VCaP (cell line): ENCODE measurements at regions not wholly inside any gene's neighbourhood (a gene's known extent, or its start where the extent isn't known, plus 50 kb on each side); places are given as distances from the start of the nearest gene placed in this dataset.
"Not testable (repeated sequence)": the region's sequence is repeated elsewhere in the genome, so short reads cannot be mapped to it uniquely, and the experiment has no call there.

ENCODE experiments used
- H3K27ac ChIP-seq: fragments of 450-650 bp; 2 replicates; pipeline ENCODE4 v1.5.1; 2017
- CTCF ChIP-seq: fragments of 450-650 bp; conservative IDR thresholded peaks from 2 replicates; pipeline ENCODE4 v1.5.1; 2017; ENCODE audit warnings: mild to moderate bottlenecking, moderate library complexity

DNA sequence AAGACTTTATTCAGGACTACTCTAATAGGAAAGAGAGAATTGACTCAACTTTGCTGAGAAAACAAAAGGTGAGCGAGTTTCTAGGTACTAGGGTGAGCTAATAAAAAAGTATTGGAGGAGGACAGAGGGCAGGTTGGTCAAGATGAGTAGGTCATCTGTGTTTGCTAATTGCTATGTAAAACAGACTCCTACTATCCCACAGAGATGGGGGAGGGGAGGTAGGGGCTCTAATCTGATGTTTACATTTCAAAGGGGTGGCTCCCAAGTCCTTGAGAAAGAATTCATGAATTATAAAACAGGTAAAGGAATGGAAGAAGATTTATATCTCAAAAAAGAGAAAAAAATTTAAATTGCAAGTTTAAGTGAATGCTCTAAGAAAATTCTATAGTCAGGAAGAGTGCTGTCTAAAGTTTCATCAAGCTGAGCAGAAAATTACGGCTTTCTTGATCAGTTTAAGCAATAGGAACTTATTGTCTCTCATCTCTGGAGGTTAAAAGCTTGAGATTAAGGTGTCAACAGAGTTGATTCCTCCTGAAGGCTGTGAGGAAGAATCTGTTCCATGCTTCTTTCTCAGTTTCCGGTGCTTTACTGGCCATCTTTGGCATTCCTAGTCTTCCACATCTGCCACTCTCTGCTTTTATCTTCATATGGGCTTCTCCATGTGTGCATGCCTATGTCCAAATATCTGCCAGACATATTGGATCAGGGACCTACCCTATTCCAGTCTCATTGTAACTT, 790.3 kb downstream of the SLITRK5 start:
- no peak overlapping the region for H3K27ac ChIP-seq
- TF ChIP-seq CTCF: no peak

GRCh38 chr13:88464851-88465250, 793.7 kb downstream of the SLITRK5 start:
- TF ChIP-seq CTCF: no peak
- H3K27ac ChIP-seq: no peak overlapping the region

DNA sequence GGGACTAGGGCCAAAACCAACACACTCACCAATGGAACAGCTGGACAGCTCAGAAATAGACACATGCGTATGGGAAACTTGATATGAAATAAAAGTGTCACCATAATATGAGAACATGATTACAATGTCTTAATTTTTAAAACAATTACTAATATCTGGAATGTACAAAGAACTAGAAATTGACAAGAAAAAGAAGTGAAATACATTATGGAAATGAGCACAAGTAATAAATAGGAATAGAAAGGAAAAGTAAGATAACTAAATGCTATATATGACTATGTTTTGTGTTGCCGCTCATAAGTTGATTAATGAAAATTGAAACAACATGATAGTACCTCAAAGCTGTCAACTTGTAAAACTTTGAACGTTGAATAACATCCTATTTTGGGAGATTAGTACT, 801.1 kb downstream of the SLITRK5 start:
- no peak for TF ChIP-seq CTCF
- no peak overlapping the region for H3K27ac ChIP-seq

DNA sequence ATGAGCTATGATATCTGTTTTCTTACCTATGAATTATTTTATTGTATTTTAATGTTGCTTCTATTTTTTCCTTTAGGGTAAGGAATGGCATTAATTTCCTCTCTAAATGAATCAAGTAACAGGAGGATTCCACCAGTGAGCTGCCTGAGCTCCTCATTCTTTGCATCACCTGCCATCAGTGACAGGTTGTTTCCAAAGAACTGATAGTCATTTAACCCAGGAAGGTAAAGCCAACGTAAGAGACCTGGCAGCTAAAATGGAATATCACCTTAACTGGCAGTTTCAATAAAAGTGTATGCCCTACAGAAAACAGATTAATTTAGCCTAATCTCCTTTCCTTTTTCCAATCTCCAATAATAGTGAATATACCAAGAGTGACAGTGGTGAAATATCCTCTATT, 812.0 kb downstream of the SLITRK5 start:
- no peak for TF ChIP-seq CTCF
- no peak overlapping the region for H3K27ac ChIP-seq

- TF ChIP-seq CTCF: no peak
- no peak overlapping the region for H3K27ac ChIP-seq
These were observed 836.7 kb downstream of the SLITRK5 start for GRCh38 chr13:88507909-88508308.

- not testable (repeated sequence) for H3K27ac ChIP-seq
These were observed 841.8 kb downstream of the SLITRK5 start for GRCh38 chr13:88512993-88513392.

DNA sequence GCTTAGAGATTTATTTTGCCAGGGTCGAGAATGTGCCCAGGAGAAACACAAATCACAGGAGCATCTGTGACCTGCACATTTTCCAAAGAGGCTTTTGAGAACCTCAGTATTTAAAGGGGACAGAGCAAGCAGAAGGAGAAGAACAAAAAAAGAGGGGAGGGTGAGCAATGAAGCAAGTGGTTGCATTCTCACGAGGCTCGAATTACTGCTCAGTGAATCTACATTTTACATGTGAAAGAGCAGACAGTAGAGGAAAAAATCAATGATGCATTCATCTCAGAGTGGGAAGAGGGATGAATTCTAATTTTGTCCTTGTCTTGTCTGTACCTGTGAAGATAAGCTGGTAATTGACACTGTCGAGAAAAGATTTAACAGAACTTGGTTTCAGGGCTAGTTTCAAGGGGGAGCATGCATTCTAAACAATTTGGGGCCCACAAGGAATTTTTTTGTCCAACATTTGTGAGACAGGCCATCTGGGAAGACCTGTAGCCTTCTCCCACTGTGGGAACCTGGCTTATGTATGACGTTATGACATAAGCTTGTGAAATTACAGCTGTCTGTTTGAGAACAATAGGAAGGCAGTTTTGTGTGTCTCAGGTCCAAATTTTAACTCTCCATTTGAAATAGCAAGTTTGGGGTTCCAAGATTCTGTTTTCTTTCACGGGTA, 855.1 kb downstream of the SLITRK5 start:
- H3K27ac ChIP-seq: no peak overlapping the region
- TF ChIP-seq CTCF: no peak

GRCh38 chr13:88526853-88527215, 855.7 kb downstream of the SLITRK5 start:
- H3K27ac ChIP-seq: no peak overlapping the region
- no peak for TF ChIP-seq CTCF
